Hepatocyte (in vitro differentiated cells): ENCODE measurements at regions not wholly inside any gene's neighbourhood (a gene's known extent, or its start where the extent isn't known, plus 50 kb on each side); places are given as distances from the start of the nearest gene placed in this dataset. TPM values are rescaled to one million over a fixed set of nuclear protein-coding genes. Genes with fewer than 3 reads are reported as not detected.

ENCODE experiments used
- DNase-seq: peaks from one replicate; pipeline ENCODE4 v3.0.0-alpha.2; 2016; ENCODE audit warnings: low spot score
- H2AFZ ChIP-seq: fragments of 200-600 bp; sonication (generic); 2 replicates; pipeline ENCODE4 v1.6.0; 2016; ENCODE audit warnings: antibody characterized with exemption, mild to moderate bottlenecking
- H3K27ac ChIP-seq: fragments of 200-600 bp; sonication (generic); 2 replicates; pipeline ENCODE4 v1.5.1; 2016; ENCODE audit warnings: mild to moderate bottlenecking
- H3K27me3 ChIP-seq: fragments of 200-600 bp; sonication (generic); 2 replicates; pipeline ENCODE4 v1.6.1; 2016
- H3K36me3 ChIP-seq: fragments of 200-600 bp; sonication (generic); replicated peaks from 2 replicates; pipeline ENCODE4 v1.5.1; 2016; ENCODE audit warnings: low read depth; ENCODE audit not compliant: insufficient read depth
- H3K4me1 ChIP-seq: fragments of 200-600 bp; sonication (generic); 2 replicates; pipeline ENCODE4 v1.5.1; 2016; ENCODE audit warnings: mild to moderate bottlenecking, moderate library complexity; ENCODE audit not compliant: insufficient read depth
- H3K4me2 ChIP-seq: fragments of 200-600 bp; sonication (generic); 2 replicates; pipeline ENCODE4 v1.6.0; 2016
- H3K4me3 ChIP-seq: fragments of 200-600 bp; sonication (generic); 2 replicates; pipeline ENCODE4 v1.5.1; 2016; ENCODE audit warnings: mild to moderate bottlenecking
- H3K79me2 ChIP-seq: fragments of 200-600 bp; sonication (generic); 2 replicates; pipeline ENCODE4 v1.6.0; 2017; ENCODE audit warnings: mild to moderate bottlenecking
- H3K9me2 ChIP-seq: fragments of 200-600 bp; sonication (generic); replicated peaks from 2 replicates; pipeline ENCODE4 v1.6.0; 2017; ENCODE audit warnings: mild to moderate bottlenecking; ENCODE audit not compliant: insufficient read depth
- H3K9me3 ChIP-seq: fragments of 200-600 bp; sonication (generic); 2 replicates; pipeline ENCODE4 v1.5.1; 2016; ENCODE audit warnings: low read depth, mild to moderate bottlenecking
- H4K20me1 ChIP-seq: fragments of 200-600 bp; sonication (generic); 2 replicates; pipeline ENCODE4 v1.6.0; 2016; ENCODE audit warnings: mild to moderate bottlenecking; ENCODE audit not compliant: insufficient read depth, poor library complexity, severe bottlenecking
- EZH2 ChIP-seq: fragments of 200-600 bp; sonication (generic); IDR thresholded peaks from 2 replicates; pipeline ENCODE4 v1.6.1; 2016; ENCODE audit warnings: antibody characterized with exemption, mild to moderate bottlenecking, borderline replicate concordance
- EZH2phosphoT487 ChIP-seq: fragments of 200-600 bp; sonication (generic); IDR thresholded peaks from one replicate; pipeline ENCODE4 v1.6.1; 2018; ENCODE audit warnings: antibody characterized with exemption, mild to moderate bottlenecking, low read depth, moderate library complexity; ENCODE audit not compliant: unreplicated experiment, severe bottlenecking
- WGBS: methylation state at CpG from one replicate; pipeline ENCODE4 v1.1.6; 2016; ENCODE audit warnings: low lambda C conversion rate; ENCODE audit errors: missing lambda C conversion rate; 5-methylcytosine and 5-hydroxymethylcytosine counted together
- microRNA-seq: library from miRNA; unstranded; fragments of <30 nt; microRNA quantifications from one replicate; pipeline ENCODE4, GENCODE V29; 2017
- small RNA-seq: library from RNA; depleted of rRNA; stranded (forward); fragments of <200 nt; gene quantifications from one replicate; pipeline ENCODE3, GENCODE V24; 2014
- TF ChIP-seq, protein P1 (sequence below): fragments of 200-600 bp; sonication (generic); IDR thresholded peaks from 2 replicates; pipeline ENCODE4 v1.5.1; 2016; ENCODE audit warnings: antibody characterized with exemption, mild to moderate bottlenecking; ENCODE audit not compliant: poor library complexity

DNA sequence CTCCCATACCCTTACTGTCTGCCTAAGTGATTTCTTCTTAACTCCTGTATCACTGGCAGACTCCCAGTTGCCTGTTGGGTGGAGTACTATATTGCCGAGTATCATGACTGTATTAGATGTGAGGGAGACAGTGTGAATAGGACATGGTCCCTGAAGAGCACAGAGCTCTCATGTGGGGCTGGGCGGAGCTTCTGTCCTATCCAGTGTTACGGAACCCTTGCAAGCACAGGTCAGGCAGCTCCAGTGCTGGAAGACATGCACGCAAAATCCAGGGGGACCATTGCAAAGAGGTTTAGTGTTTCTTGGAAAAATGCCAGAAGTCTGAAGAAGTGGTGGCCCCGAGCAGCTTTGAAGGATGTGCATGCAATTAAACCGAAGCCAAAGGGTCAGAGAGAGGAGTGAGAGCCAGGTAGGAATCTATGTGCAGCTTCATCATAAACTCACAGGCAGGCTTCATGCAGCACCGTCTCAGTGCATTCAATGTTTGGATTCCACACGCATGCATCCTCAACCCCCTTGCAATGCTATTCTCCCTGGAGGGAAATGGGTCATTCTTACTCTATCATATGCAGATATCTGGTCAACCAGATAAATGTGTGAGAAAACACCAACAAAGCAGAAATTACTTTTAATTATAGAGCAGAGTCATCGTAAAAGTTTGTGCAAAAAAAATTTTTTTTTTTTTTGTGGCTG, 49.7 kb upstream of the DHRSX start:
- Histone ChIP-seq H3K9me2 (no peaks in the 10 kb centered on the region), H3K4me1 (peaks cover 23% of the 10 kb centered on the region), H3K79me2 (no peaks in the 10 kb centered on the region), H2AFZ (peak overlapping the region; percentile 66), H3K27ac (peak overlapping the region; percentile 76), H3K36me3 (no peaks in the 10 kb centered on the region), H3K4me2 (peak overlapping the region; percentile 55), H3K27me3 (no peaks in the 10 kb centered on the region), H4K20me1 (no peaks in the 10 kb centered on the region), H3K4me3 (no peak overlapping the region), H3K9me3 (no peaks in the 10 kb centered on the region)
- 53% methylated on average over 9 of the region's 9 CpGs for WGBS
- TF ChIP-seq EZH2phosphoT487 (no peak), EZH2 (no peak)
- TF ChIP-seq, protein P1, sequence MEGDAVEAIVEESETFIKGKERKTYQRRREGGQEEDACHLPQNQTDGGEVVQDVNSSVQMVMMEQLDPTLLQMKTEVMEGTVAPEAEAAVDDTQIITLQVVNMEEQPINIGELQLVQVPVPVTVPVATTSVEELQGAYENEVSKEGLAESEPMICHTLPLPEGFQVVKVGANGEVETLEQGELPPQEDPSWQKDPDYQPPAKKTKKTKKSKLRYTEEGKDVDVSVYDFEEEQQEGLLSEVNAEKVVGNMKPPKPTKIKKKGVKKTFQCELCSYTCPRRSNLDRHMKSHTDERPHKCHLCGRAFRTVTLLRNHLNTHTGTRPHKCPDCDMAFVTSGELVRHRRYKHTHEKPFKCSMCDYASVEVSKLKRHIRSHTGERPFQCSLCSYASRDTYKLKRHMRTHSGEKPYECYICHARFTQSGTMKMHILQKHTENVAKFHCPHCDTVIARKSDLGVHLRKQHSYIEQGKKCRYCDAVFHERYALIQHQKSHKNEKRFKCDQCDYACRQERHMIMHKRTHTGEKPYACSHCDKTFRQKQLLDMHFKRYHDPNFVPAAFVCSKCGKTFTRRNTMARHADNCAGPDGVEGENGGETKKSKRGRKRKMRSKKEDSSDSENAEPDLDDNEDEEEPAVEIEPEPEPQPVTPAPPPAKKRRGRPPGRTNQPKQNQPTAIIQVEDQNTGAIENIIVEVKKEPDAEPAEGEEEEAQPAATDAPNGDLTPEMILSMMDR = no peak
- peak; percentile 26 for DNase-seq

Small RNA genes in the stretch of these regions (microRNA-seq; reads per million reads assigned to microRNA genes)
- not detected for gene MIR6089

Small RNA genes in the stretch of these regions (small RNA-seq; reads per million reads assigned to genes)
- not detected for gene MIR6089
